Neuron (in vitro differentiated cells): ENCODE measurements at regions not wholly inside any gene's neighbourhood (a gene's known extent, or its start where the extent isn't known, plus 50 kb on each side); places are given as distances from the start of the nearest gene placed in this dataset.

Source experiments
- H2AFZ ChIP-seq: one replicate; pipeline ENCODE4 v1.6.1; 2013; ENCODE audit warnings: low read depth, mild to moderate bottlenecking, inconsistent platforms, low read length, moderate library complexity
- H3K27me3 ChIP-seq: one replicate; pipeline ENCODE4 v1.6.1; 2013; ENCODE audit warnings: low read length; ENCODE audit not compliant: insufficient read depth
- H3K36me3 ChIP-seq: one replicate; pipeline ENCODE4 v1.6.1; 2013; ENCODE audit warnings: low read length; ENCODE audit not compliant: insufficient read depth
- H3K4me1 ChIP-seq: one replicate; pipeline ENCODE4 v1.6.1; 2013; ENCODE audit warnings: low read length; ENCODE audit not compliant: insufficient read depth
- H3K4me3 ChIP-seq: 2 replicates; pipeline ENCODE4 v1.5.1; 2013; ENCODE audit warnings: mild to moderate bottlenecking, low read length, moderate library complexity
- H3K9me3 ChIP-seq: one replicate; pipeline ENCODE4 v1.6.1; 2013; ENCODE audit warnings: low read length

DNA sequence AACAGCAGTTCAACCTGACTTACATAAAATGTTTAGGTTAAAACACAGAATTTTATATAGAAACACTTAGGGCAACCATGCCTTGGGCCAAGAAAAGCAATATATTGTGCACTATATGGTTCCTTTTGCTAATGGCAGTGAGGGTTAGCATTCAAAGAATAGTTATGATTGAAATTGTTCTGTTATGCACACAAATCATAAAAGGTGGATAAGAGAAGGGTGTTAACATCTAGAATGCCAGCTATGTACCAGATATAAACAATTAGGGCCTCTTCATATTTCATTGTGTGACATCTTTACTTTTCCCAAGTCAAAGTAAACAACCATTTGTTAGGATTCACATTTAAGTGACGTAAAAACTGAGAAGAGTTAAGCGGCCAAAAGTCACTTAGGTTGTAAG lies 308.0 kb upstream of the B3GALT2 start:
- Histone ChIP-seq H3K27me3 (no peaks in the 10 kb centered on the region), H3K36me3 (no peaks in the 10 kb centered on the region), H3K4me1 (no peaks in the 10 kb centered on the region), H3K9me3 (no peaks in the 10 kb centered on the region), H2AFZ (no peak overlapping the region), H3K4me3 (no peak overlapping the region)

DNA sequence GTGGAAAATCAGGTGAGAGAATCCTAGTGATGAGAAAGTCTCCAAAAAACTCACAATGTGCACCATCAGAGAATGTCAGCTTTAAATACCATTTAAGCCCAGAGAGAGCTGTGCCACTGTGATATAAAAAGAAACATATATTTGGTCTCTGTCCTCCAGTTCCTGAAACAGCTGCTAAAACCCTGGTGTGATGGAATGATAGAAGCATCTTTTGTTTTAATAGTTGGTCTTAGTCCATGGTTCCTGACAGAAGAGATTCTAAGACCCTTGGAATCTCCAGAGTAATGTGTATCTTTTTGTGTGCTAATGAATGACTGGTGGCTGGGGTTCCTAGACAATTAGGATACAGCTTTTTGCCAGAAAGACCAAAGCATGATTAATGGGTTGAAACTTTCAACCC lies 302.8 kb upstream of the B3GALT2 start:
- Histone ChIP-seq H3K36me3 (no peaks in the 10 kb centered on the region), H3K27me3 (no peaks in the 10 kb centered on the region)

DNA sequence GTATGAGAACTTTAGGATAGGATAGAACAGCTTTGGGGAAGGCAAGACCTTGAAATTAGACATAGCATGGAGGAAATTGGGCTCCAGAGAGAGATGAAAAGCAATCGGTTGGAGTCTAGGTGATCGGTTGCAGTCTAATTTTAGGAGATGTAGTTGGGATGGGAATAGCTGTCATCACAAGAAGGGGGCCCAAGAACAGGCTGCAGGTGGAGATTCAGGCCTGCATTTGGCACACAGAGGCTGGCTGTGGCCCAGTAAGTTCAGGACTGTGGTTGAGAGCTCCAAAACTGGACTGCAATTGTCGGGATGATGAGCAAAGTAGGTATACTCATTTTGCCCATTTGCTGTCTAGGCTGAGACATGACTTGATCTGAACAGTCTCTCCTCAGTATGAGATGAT lies 301.3 kb upstream of the B3GALT2 start:
- Histone ChIP-seq H3K4me3 (no peak overlapping the region), H3K4me1 (no peaks in the 10 kb centered on the region), H3K9me3 (no peaks in the 10 kb centered on the region), H3K36me3 (no peaks in the 10 kb centered on the region), H3K27me3 (no peaks in the 10 kb centered on the region), H2AFZ (no peak overlapping the region)

More for the DNA sequence above, 302.8 kb upstream of the B3GALT2 start:
- no peak overlapping the region for H3K4me3 ChIP-seq
- no peak overlapping the region for H2AFZ ChIP-seq
- no peaks in the 10 kb centered on the region for H3K4me1 ChIP-seq
- no peaks in the 10 kb centered on the region for H3K9me3 ChIP-seq

DNA sequence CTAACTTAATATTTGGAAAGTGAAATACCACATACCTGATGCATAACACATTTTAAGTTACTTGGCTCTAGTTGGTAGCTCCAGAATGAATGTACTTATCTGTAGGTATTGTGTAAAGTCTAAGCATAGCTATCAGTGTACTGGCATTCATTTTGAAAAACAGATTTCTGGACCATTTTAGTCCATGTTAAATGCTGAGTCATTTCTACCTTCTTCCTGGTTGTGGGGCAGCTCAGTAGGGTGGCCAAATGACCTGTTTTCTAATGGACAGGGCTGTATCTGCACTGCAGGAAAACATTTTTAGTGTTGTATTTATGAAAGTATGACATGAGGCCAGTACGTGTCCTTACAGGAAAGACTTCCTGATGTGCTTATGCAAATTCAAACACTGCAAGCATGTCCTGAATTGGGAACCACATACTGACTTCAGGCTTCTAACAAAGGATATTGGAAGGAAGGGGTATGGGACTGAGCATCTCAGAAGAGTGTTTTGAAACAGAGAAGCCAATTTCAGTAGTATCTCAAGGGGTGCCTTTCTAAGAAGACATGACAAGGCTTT lies 300.3 kb upstream of the B3GALT2 start:
- no peaks in the 10 kb centered on the region for H3K4me1 ChIP-seq
- no peak overlapping the region for H2AFZ ChIP-seq
- H3K9me3 ChIP-seq: no peaks in the 10 kb centered on the region
- H3K4me3 ChIP-seq: no peak overlapping the region
- H3K36me3 ChIP-seq: no peaks in the 10 kb centered on the region
- no peaks in the 10 kb centered on the region for H3K27me3 ChIP-seq

DNA sequence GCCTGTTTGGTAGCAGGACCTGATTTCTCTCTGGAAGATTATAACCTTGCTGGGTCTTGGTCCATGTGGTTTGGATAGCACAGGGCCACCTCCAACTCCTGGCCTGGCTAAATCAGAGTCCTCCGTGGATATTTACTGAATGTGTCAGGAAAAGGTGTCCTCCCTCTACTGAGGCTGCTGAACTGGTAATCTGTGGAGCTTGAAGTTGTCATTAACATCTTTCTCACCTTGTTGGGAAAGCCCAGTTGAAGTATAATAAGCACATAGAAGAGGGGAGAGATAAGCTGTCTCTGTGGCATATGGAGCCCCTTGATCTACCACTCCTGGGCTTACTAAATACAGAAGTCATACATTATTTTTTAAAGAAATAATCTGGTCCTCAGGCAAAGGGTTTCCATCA lies 294.3 kb upstream of the B3GALT2 start:
- H3K27me3 ChIP-seq: no peaks in the 10 kb centered on the region
- no peak overlapping the region for H3K4me3 ChIP-seq
- no peak overlapping the region for H2AFZ ChIP-seq
- no peaks in the 10 kb centered on the region for H3K9me3 ChIP-seq
- no peaks in the 10 kb centered on the region for H3K36me3 ChIP-seq
- H3K4me1 ChIP-seq: no peaks in the 10 kb centered on the region

DNA sequence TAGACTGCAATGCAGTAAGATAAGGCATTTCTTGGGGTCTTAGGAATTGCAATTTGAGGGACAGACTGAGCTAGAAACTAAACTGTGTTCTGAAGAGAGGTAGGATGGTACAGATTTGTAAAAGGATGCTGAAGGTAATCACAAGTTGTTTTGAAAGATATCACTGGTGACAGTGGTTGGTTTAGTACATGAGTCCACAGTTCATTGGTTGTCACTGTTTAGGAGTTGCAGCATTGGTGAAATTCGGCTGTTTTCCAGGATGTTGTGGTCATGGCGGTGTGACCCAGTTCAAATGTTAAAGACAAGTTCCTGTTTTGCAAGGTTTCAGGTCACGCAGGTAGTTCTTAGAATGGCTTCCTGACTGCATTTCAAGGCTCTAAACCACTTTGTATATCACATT lies 292.8 kb upstream of the B3GALT2 start:
- no peaks in the 10 kb centered on the region for H3K27me3 ChIP-seq
- H3K4me3 ChIP-seq: no peak overlapping the region

DNA sequence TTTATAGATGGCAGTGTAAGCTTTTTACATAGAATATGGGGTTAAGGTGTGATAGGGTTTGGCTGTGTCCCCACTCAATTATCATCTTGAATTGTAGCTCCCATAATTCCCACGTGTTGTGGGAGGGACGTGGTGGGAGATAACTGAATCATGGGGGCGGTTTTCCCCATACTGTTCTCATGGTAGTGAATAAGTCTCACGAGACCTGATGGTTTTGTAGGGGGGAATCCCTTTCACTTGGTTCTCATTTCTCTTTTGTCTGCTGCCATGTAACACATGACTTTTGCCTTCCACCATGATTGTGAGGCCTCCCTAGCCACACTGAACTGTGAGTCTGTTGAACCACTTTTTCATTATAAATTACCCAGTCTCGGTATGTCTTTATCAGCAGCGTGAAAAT lies 290.3 kb upstream of the B3GALT2 start:
- no peaks in the 10 kb centered on the region for H3K9me3 ChIP-seq
- no peak overlapping the region for H2AFZ ChIP-seq
- no peaks in the 10 kb centered on the region for H3K4me1 ChIP-seq
- H3K4me3 ChIP-seq: no peak overlapping the region
- H3K27me3 ChIP-seq: no peaks in the 10 kb centered on the region
- H3K36me3 ChIP-seq: no peaks in the 10 kb centered on the region

More for the DNA sequence above, 292.8 kb upstream of the B3GALT2 start:
- Histone ChIP-seq H3K9me3 (no peaks in the 10 kb centered on the region), H3K36me3 (no peaks in the 10 kb centered on the region), H2AFZ (no peak overlapping the region), H3K4me1 (no peaks in the 10 kb centered on the region)

DNA sequence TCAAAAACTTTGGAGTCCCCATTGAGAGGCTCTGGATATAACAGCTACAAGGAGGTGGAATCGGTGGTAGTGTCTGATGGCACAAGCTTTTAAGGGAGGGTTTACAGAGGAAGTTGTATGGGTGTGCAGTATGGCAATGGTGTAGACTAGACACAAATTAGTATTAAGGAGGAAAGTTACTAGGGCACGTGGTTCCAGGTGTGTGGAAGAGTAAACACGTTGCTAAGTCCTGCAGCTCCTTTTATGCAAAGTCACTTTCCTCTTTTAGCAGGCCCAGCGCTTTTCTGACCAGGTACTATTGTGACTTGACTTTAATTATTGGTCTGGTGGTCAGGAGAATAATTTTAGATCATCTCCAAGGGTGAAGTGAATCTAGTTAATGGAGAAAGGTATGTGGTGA lies 287.5 kb upstream of the B3GALT2 start:
- Histone ChIP-seq H2AFZ (no peak overlapping the region), H3K9me3 (no peaks in the 10 kb centered on the region), H3K36me3 (no peaks in the 10 kb centered on the region), H3K27me3 (no peaks in the 10 kb centered on the region), H3K4me1 (no peaks in the 10 kb centered on the region), H3K4me3 (no peak overlapping the region)

DNA sequence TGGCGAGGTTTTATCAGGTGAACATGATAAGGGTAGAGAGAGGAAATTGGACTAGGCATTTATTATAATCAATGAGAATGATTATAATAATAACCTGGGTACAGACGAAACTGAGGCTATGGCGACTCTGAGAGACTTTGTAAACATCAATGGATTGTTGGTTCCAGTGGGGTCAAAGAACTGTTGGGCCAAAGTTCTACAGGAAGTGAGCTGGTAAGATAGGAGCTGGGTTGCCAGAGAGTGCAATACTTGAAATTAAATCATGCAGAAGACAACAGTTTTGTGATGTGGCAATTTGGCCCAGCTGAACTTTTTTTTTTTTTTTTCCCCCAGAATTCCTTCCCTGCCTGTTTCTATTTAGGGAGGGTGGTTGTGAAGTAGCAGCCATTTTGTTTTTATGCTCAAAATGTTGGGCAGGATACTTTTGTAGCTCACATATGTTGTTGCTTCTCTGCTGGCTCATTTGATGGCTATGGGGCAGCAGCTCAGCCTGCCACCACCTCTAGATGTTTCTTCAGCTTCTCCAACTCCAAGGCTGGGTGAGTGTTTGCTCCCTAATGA lies 286.5 kb upstream of the B3GALT2 start:
- Histone ChIP-seq H3K9me3 (no peaks in the 10 kb centered on the region), H3K4me1 (no peaks in the 10 kb centered on the region), H3K36me3 (no peaks in the 10 kb centered on the region), H2AFZ (no peak overlapping the region), H3K4me3 (no peak overlapping the region), H3K27me3 (no peaks in the 10 kb centered on the region)

DNA sequence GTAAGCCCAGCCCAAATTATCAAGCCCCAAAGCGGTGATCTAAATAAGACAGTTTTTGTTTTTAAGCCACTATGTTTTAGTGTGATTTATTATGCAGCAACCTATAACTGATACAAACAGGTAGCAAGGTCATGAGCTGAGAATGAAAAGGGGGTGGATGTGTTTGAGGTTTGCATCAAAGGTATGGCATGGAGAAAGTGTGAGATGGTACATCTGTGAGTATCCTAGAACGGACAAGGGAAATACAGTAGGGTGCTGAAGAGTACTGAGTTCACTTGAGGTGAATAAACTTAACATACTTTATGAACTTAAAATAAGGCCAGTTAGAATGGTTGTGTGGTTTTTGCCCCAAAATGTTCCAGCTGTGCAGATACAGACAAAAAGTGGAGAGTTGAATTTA lies 286.0 kb upstream of the B3GALT2 start:
- Histone ChIP-seq H3K4me3 (no peak overlapping the region), H3K36me3 (no peaks in the 10 kb centered on the region), H3K27me3 (no peaks in the 10 kb centered on the region), H3K9me3 (no peaks in the 10 kb centered on the region), H2AFZ (no peak overlapping the region), H3K4me1 (no peaks in the 10 kb centered on the region)

DNA sequence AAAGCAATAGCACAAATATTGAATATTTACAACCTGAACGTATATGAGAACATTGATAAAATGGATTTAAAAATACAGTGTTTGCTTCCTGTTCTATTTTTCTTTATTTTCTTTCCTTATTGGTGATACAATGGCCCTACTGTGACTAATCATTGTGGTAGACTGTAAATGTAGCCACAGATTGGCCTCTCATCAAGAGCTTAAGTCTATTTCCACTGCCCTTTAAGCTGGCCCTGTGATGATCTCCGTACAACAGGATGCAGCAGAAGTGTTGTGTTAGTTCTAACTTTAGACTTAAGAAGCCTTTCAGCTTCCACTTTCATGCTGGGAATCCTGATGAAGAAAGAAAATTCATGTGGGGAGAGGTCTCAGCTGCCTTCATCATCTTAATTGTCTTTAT lies 285.6 kb upstream of the B3GALT2 start:
- Histone ChIP-seq H3K27me3 (no peaks in the 10 kb centered on the region), H3K36me3 (no peaks in the 10 kb centered on the region), H3K4me1 (no peaks in the 10 kb centered on the region), H3K4me3 (no peak overlapping the region), H3K9me3 (no peaks in the 10 kb centered on the region), H2AFZ (no peak overlapping the region)

DNA sequence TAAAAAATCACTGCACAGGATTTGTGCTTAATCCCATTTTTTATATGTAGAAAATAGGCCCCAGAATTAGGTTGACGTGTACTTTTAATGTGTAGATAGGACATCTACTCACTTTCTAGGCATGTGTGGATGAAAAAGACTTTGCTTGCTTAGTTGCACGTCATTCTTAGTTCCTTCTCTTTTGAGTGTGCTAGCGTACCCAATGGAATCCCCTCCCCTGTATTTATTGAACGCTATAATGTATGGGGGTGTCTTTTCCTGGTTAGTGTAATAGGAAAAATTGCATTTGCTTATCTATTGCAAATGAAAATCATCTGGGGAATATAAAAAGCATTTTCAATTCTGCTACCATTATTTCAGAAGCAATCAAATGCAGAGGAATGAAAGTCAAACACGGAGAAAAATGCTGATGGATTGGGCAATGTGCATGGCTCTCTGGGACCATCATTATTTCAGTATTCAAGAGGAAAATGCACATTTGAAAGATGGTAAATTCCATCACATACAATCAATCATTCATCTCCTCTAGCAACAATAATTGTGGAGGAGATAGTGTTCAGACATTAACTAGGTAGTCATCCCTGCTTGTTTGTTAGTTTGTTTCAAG lies 277.0 kb upstream of the B3GALT2 start:
- Histone ChIP-seq H3K4me1 (peaks cover 19% of the 10 kb centered on the region), H3K36me3 (no peaks in the 10 kb centered on the region), H3K4me3 (no peak overlapping the region), H3K27me3 (no peaks in the 10 kb centered on the region), H2AFZ (peak overlapping the region; percentile 40), H3K9me3 (peaks cover 1% of the 10 kb centered on the region)

DNA sequence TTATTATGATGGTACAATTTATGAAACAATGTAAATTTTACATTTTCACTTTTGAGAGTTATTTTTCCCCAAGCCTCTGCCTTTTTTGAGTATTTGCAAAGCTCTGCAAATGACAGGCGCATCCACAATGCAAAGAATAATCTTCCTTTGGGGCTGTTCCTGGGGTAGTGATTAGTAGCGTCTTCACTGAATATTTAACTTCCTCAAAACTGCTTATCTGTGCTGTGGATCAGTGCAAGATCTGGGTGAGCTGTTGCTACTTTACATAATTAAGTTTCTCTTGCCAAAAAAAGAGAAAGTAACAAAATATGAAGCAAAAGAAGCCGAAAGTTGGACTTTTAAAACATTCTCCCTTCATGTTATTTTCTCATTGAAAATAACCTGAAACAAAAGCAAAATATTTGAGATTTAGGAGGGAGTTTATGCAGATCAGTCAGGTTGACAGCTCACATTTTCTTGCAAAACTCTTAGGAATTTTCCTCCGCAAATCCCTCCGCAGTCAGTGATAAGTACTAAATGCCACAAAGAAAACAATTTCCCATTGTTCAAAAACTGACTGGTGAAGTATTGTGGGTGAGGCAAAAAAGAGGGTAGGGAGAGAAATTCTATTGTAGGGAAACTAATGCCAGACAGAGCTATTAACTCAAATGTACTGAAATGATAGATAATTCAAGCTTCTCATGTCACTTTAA lies 276.4 kb upstream of the B3GALT2 start:
- Histone ChIP-seq H3K9me3 (peaks cover 1% of the 10 kb centered on the region), H3K4me3 (no peak overlapping the region), H3K27me3 (no peaks in the 10 kb centered on the region), H3K36me3 (no peaks in the 10 kb centered on the region), H3K4me1 (peaks cover 19% of the 10 kb centered on the region), H2AFZ (peak overlapping the region; percentile 40)
